Kidney (tissue), 13 donors: ENCODE measurements at regions not wholly inside any gene's neighbourhood (a gene's known extent, or its start where the extent isn't known, plus 50 kb on each side); places are given as distances from the start of the nearest gene placed in this dataset.
"Not testable (repeated sequence)": the region's sequence is repeated elsewhere in the genome, so short reads cannot be mapped to it uniquely, and the experiment has no call there.

Experiments used
- DNase-seq, 5 donors: peaks; one replicate each; pipeline ENCODE4 v3.0.0-alpha.2; 2013 to 2020
- FAIRE-seq: peaks from 2 replicates; lab custom pipeline; 2012; peaks lifted over from hg19 to GRCh38; lab: Jason Lieb, UNC
- H3K27ac ChIP-seq, 2 donors: one replicate each; pipeline ENCODE4 v1.7.0; 2013; ENCODE audit warnings: low read depth in 2 of 2, low read length in 2 of 2, inconsistent platforms in 1 of 2
- H3K27me3 ChIP-seq: one replicate; pipeline ENCODE4 v1.7.1; 2013; ENCODE audit warnings: low read length, inconsistent platforms; ENCODE audit not compliant: control insufficient read depth, insufficient read depth
- H3K36me3 ChIP-seq, 3 donors: one replicate each; pipeline versions ENCODE4 v1.7.0 to v1.7.1; 2013; ENCODE audit warnings: low read length in 3 of 3, control low read depth in 1 of 3, inconsistent platforms in 1 of 3; ENCODE audit not compliant: insufficient read depth in 3 of 3, control insufficient read depth in 2 of 3
- H3K4me1 ChIP-seq, 3 donors: one replicate each; pipeline versions ENCODE4 v1.7.0 to v1.7.1; 2013; ENCODE audit warnings: low read length in 3 of 3, inconsistent platforms in 1 of 3, low read depth in 1 of 3; ENCODE audit not compliant: control insufficient read depth in 2 of 3, insufficient read depth in 2 of 3
- H3K4me3 ChIP-seq, 3 donors: one replicate each; pipeline versions ENCODE4 v1.7.0 to v1.8.1; 2013; ENCODE audit warnings: low read length in 3 of 3, control low read depth in 1 of 3, inconsistent platforms in 1 of 3
- H3K9ac ChIP-seq, 3 donors: one replicate each; pipeline versions ENCODE4 v1.7.0 to v1.7.1; 2013; ENCODE audit warnings: low read length in 3 of 3, control low read depth in 1 of 3, inconsistent platforms in 1 of 3
- H3K9me3 ChIP-seq, 3 donors: one replicate each; pipeline versions ENCODE4 v1.7.0 to v1.7.1; 2013; ENCODE audit warnings: low read length in 3 of 3, control low read depth in 1 of 3, inconsistent platforms in 1 of 3; ENCODE audit not compliant: control insufficient read depth in 2 of 3, insufficient read depth in 1 of 3
- CTCF ChIP-seq: IDR thresholded peaks from 3 replicates; pipeline ENCODE4 v1.5.1; 2012; ENCODE audit warnings: mild to moderate bottlenecking, moderate library complexity, borderline replicate concordance; ENCODE audit not compliant: insufficient read depth; ENCODE audit errors: extremely low read depth
- intact Hi-C: fragments of 100-400 bp; cut with DNase I; formaldehyde crosslinking; loops from one replicate; pipeline ENCODE4 v1.11.1; 2022
- donor health status: control.
- donor health status: control.
- donor health status: control.
- donor health status: control.
- donor health status: control.
- donor health status: DM: yes; HTN: yes; CAD: no.
- donor health status: Normal renal cell carcinoma (clear cell type).

- TF ChIP-seq CTCF = no peak
- DNase-seq (no peak), FAIRE-seq (no peak)
- Histone ChIP-seq H3K36me3 (no peaks in the 10 kb centered on the region), H3K27ac (no peak overlapping the region), H3K9ac (no peak overlapping the region), H3K4me3 (no peak overlapping the region), H3K4me1 (no peaks in the 10 kb centered on the region), H3K27me3 (no peaks in the 10 kb centered on the region), H3K9me3 (no peaks in the 10 kb centered on the region)
- intact Hi-C loops = no loop called here
Measured at GRCh38 chr17:27089929-27090247, 204.0 kb upstream of the WSB1 start.

- FAIRE-seq, H3K27ac ChIP-seq, H3K27me3 ChIP-seq, DNase-seq, H3K4me3 ChIP-seq, intact Hi-C loops, H3K9me3 ChIP-seq, H3K36me3 ChIP-seq, H3K4me1 ChIP-seq, H3K9ac ChIP-seq: not testable (repeated sequence)
Measured at GRCh38 chr17:27090450-27091042, 203.4 kb upstream of the WSB1 start.

- Histone ChIP-seq H3K9ac (no peak overlapping the region), H3K4me1 (no peaks in the 10 kb centered on the region), H3K4me3 (no peak overlapping the region), H3K27ac (no peak overlapping the region), H3K36me3 (no peaks in the 10 kb centered on the region), H3K27me3 (no peaks in the 10 kb centered on the region), H3K9me3 (no peaks in the 10 kb centered on the region)
- intact Hi-C loops = no loop called here
- FAIRE-seq = no peak
- no peak for TF ChIP-seq CTCF
- no peak for DNase-seq
Measured at GRCh38 chr17:27091043-27091497, 202.8 kb upstream of the WSB1 start.

- H3K9ac ChIP-seq, DNase-seq, H3K9me3 ChIP-seq, H3K36me3 ChIP-seq, H3K27ac ChIP-seq, H3K27me3 ChIP-seq, H3K4me3 ChIP-seq, intact Hi-C loops, H3K4me1 ChIP-seq: not testable (repeated sequence)
- peak; percentile 85 for FAIRE-seq
Measured at GRCh38 chr17:27094179-27094578, 199.7 kb upstream of the WSB1 start.

GRCh38 chr17:27095821-27096220 is 198.1 kb upstream of the WSB1 start:
- H3K4me1 ChIP-seq, H3K27me3 ChIP-seq, H3K4me3 ChIP-seq, DNase-seq, H3K9me3 ChIP-seq, intact Hi-C loops, H3K9ac ChIP-seq, H3K27ac ChIP-seq, H3K36me3 ChIP-seq, FAIRE-seq: not testable (repeated sequence)

- H3K4me1 ChIP-seq, H3K9me3 ChIP-seq, H3K27me3 ChIP-seq, FAIRE-seq, DNase-seq, H3K27ac ChIP-seq, H3K4me3 ChIP-seq, intact Hi-C loops, H3K36me3 ChIP-seq, H3K9ac ChIP-seq: not testable (repeated sequence)
Measured at GRCh38 chr17:27099266-27099665, 194.6 kb upstream of the WSB1 start.

- DNase-seq, H3K4me1 ChIP-seq, H3K36me3 ChIP-seq, FAIRE-seq, H3K27me3 ChIP-seq, H3K9ac ChIP-seq, intact Hi-C loops, H3K9me3 ChIP-seq, H3K4me3 ChIP-seq, H3K27ac ChIP-seq: not testable (repeated sequence)
Measured at GRCh38 chr17:27104605-27105221, 189.2 kb upstream of the WSB1 start.
